ENCODE measurements at regions not wholly inside any gene's neighbourhood (a gene's known extent, or its start where the extent isn't known, plus 50 kb on each side); places are given as distances from the start of the nearest gene placed in this dataset.

- H3K27me3 ChIP-seq = no peaks in the 10 kb centered on the region
- H3K9me3 ChIP-seq (replicated peaks in 1 of 3) = no peaks in the 10 kb centered on the region
- WGBS, 4 donors = 82 to 93% (median 85%) methylated on average over 2 to 4 of the region's 4 CpGs
- no peak overlapping the region for H3K4me3 ChIP-seq
- intact Hi-C loops (cut with DNase I) = no loop called here
- H3K36me3 ChIP-seq (replicated peaks in 1 of 2) = no peaks in the 10 kb centered on the region
- no peaks in the 10 kb centered on the region for H3K4me1 ChIP-seq (replicated peaks in 1 of 2)
- no peak overlapping the region for H3K27ac ChIP-seq
- no peak for DNase-seq
- TF ChIP-seq CTCF (IDR thresholded peaks at IDR 0.05) = no peak
- TF ChIP-seq POLR2A (IDR thresholded peaks at IDR 0.05) = no peak
Measured at GRCh38 chr4:136336479-136336878, 1195.8 kb downstream of the PCDH18 start.

- Histone ChIP-seq H3K4me3 (no peak overlapping the region), H3K27me3 (no peaks in the 10 kb centered on the region), H3K4me1 (replicated peaks in 1 of 2) (no peaks in the 10 kb centered on the region), H3K36me3 (replicated peaks in 1 of 2) (no peaks in the 10 kb centered on the region), H3K9me3 (replicated peaks in 1 of 3) (no peaks in the 10 kb centered on the region), H3K27ac (no peak overlapping the region)
- TF ChIP-seq POLR2A (IDR thresholded peaks at IDR 0.05) (no peak), CTCF (IDR thresholded peaks at IDR 0.05) (no peak)
- intact Hi-C loops (cut with DNase I) = no loop called here
- 69 to 100% (median 81%) methylated on average over 1 to 3 of the region's 3 CpGs for WGBS, 4 donors
- no peak for DNase-seq
Measured at GRCh38 chr4:136329042-136329662, 1203.1 kb downstream of the PCDH18 start.

GRCh38 chr4:136328131-136328530, 1204.2 kb downstream of the PCDH18 start:
- Histone ChIP-seq H3K4me1 (replicated peaks in 1 of 2) (no peaks in the 10 kb centered on the region), H3K27ac (no peak overlapping the region), H3K27me3 (no peaks in the 10 kb centered on the region), H3K36me3 (replicated peaks in 1 of 2) (no peaks in the 10 kb centered on the region), H3K4me3 (no peak overlapping the region), H3K9me3 (replicated peaks in 1 of 3) (no peaks in the 10 kb centered on the region)
- intact Hi-C loops (cut with DNase I) = no loop called here
- no peak for TF ChIP-seq POLR2A (IDR thresholded peaks at IDR 0.05)
- TF ChIP-seq CTCF (IDR thresholded peaks at IDR 0.05) = no peak
- no peak for DNase-seq
- WGBS, 4 donors = 46 to 61% (median 52%) methylated on average over 4 to 5 of the region's 5 CpGs

- Histone ChIP-seq H3K9me3 (replicated peaks in 1 of 3) (no peaks in the 10 kb centered on the region), H3K27me3 (no peaks in the 10 kb centered on the region), H3K4me3 (no peak overlapping the region), H3K36me3 (replicated peaks in 1 of 2) (no peaks in the 10 kb centered on the region), H3K27ac (no peak overlapping the region), H3K4me1 (replicated peaks in 1 of 2) (no peaks in the 10 kb centered on the region)
- WGBS, 4 donors = 53 to 91% (median 69%) methylated on average over 1 of the region's 1 CpG
- intact Hi-C loops (cut with DNase I) = no loop called here
- TF ChIP-seq POLR2A (IDR thresholded peaks at IDR 0.05) (no peak), CTCF (IDR thresholded peaks at IDR 0.05) (no peak)
- DNase-seq = no peak
Measured at GRCh38 chr4:136320465-136320813, 1211.9 kb downstream of the PCDH18 start.
